H1 (cell line): ENCODE measurements at regions not wholly inside any gene's neighbourhood (a gene's known extent, or its start where the extent isn't known, plus 50 kb on each side); places are given as distances from the start of the nearest gene placed in this dataset.

Experiments used
- CTCF ChIA-PET: fragments of 300-600 bp; sonication (Branson Sonifier 250); formaldehyde crosslinking; loops from one replicate; lab custom pipeline; 2021; ENCODE audit not compliant: partially characterized antibody; lab: Charles Lee
- POLR2A ChIA-PET: fragments of 300-600 bp; sonication (Branson Sonifier 250); formaldehyde crosslinking; loops from one replicate; lab custom pipeline; 2021; ENCODE audit warnings: inconsistent platforms; ENCODE audit not compliant: partially characterized antibody; lab: Charles Lee
- DNase-seq, 2 experiments: peaks; one replicate each; pipeline versions ENCODE4 v3.0.0 to v3.0.0-alpha.2; 2010 to 2022; ENCODE audit warnings: low spot score in 2 of 2, low read depth in 1 of 2, mixed read lengths in 1 of 2
- FAIRE-seq: peaks from 2 replicates; lab custom pipeline; 2011; peaks lifted over from hg19 to GRCh38; lab: Jason Lieb, UNC
- H2AFZ ChIP-seq: 2 replicates; pipeline ENCODE4 v1.8.1; 2012; ENCODE audit warnings: low read length, inconsistent platforms
- H2AK5ac ChIP-seq: 2 replicates; pipeline ENCODE4 v1.6.1; 2013; ENCODE audit warnings: low read depth, low read length
- H2BK120ac ChIP-seq: replicated peaks from 2 replicates; pipeline ENCODE3; 2013; ENCODE audit warnings: low read depth, low read length, inconsistent platforms
- H2BK12ac ChIP-seq: 2 replicates; pipeline ENCODE4 v1.6.1; 2013; ENCODE audit warnings: low read depth, low read length
- H2BK15ac ChIP-seq: 2 replicates; pipeline ENCODE4 v1.6.1; 2013; ENCODE audit warnings: low read length
- H2BK20ac ChIP-seq: 2 replicates; pipeline ENCODE4 v1.6.1; 2013; ENCODE audit warnings: low read length
- H2BK5ac ChIP-seq: 2 replicates; pipeline ENCODE4 v1.6.1; 2013; ENCODE audit warnings: low read depth, low read length
- H3K14ac ChIP-seq: 2 replicates; pipeline ENCODE4 v1.6.1; 2013; ENCODE audit warnings: inconsistent platforms; ENCODE audit not compliant: insufficient read length
- H3K18ac ChIP-seq: 2 replicates; pipeline ENCODE4 v1.6.1; 2013; ENCODE audit warnings: low read length; ENCODE audit errors: extremely low read depth
- H3K23ac ChIP-seq: 2 replicates; pipeline ENCODE4 v1.6.1; 2013; ENCODE audit warnings: inconsistent platforms; ENCODE audit not compliant: insufficient read length
- H3K23me2 ChIP-seq: 2 replicates; pipeline ENCODE4 v1.6.1; 2013; ENCODE audit warnings: low read depth, low read length
- H3K27ac ChIP-seq: 2 replicates; pipeline ENCODE4 v1.6.1; 2011; ENCODE audit warnings: low read depth, low read length, inconsistent platforms
- H3K27me3 ChIP-seq, 4 experiments: replicated peaks in 1 of 4; 1 replicate in 1 of 4; 2 replicates in 3 of 4; pipeline versions ENCODE4 v1.6.1 to v1.8.1; 2011 to 2013; ENCODE audit warnings: low read length in 3 of 4, mild to moderate bottlenecking in 3 of 4, inconsistent platforms in 2 of 4, mixed read lengths in 2 of 4, moderate library complexity in 1 of 4; ENCODE audit not compliant: control insufficient read depth in 3 of 4, insufficient read depth in 3 of 4; ENCODE audit errors: extremely low read depth in 1 of 4
- H3K36me3 ChIP-seq, 4 experiments: 2 replicates each; pipeline versions ENCODE4 v1.6.1 to v1.8.1; 2011 to 2013; ENCODE audit warnings: mild to moderate bottlenecking in 4 of 4, low read length in 3 of 4, moderate library complexity in 2 of 4, control low read depth in 1 of 4, inconsistent platforms in 1 of 4; ENCODE audit not compliant: insufficient read depth in 4 of 4, control insufficient read depth in 2 of 4
- H3K4ac ChIP-seq: replicated peaks from 2 replicates; pipeline ENCODE3; 2013; ENCODE audit warnings: low read length, low read depth, mixed read lengths, inconsistent platforms; ENCODE audit not compliant: insufficient read length
- H3K4me1 ChIP-seq, 4 experiments: replicated peaks in 1 of 4; 1 replicate in 1 of 4; 2 replicates in 3 of 4; pipeline versions ENCODE4 v1.6.1 to v1.8.1; 2011 to 2013; ENCODE audit warnings: low read length in 3 of 4, inconsistent platforms in 2 of 4, mixed read lengths in 1 of 4; ENCODE audit not compliant: insufficient read depth in 4 of 4, control insufficient read depth in 3 of 4
- H3K4me2 ChIP-seq, 2 experiments: 2 replicates each; pipeline versions ENCODE4 v1.6.1 to v1.8.1; 2011 to 2013; ENCODE audit warnings: low read depth in 2 of 2, low read length in 2 of 2, control low read depth in 1 of 2, inconsistent platforms in 1 of 2, mild to moderate bottlenecking in 1 of 2; ENCODE audit not compliant: insufficient read depth in 1 of 2
- H3K4me3 ChIP-seq, 4 experiments: fragments of 200-600, 300-600 bp in 1 of 4; sonication (generic), shearing (Covaris generic), sonication (Bioruptor Twin) in 1 of 4; 2 replicates each; pipeline versions ENCODE4 v1.5.1 to v1.8.1; 2011 to 2016; ENCODE audit warnings: low read length in 4 of 4, low read depth in 3 of 4, control low read depth in 2 of 4, inconsistent platforms in 2 of 4, mild to moderate bottlenecking in 2 of 4, mixed read lengths in 1 of 4, moderate library complexity in 1 of 4; ENCODE audit not compliant: insufficient read depth in 2 of 4; ENCODE audit errors: extremely low read depth in 1 of 4
- H3K56ac ChIP-seq: replicated peaks from 2 replicates; pipeline ENCODE3; 2013; ENCODE audit warnings: low read depth, mild to moderate bottlenecking, mixed read lengths, low read length, inconsistent platforms; ENCODE audit not compliant: insufficient read length
- H3K79me1 ChIP-seq: 2 replicates; pipeline ENCODE4 v1.6.1; 2013; ENCODE audit warnings: low read depth, low read length, control low read depth
- H3K79me2 ChIP-seq, 2 experiments: 2 replicates each; pipeline versions ENCODE4 v1.6.1 to v1.8.1; 2012 to 2013; ENCODE audit warnings: low read length in 2 of 2, mild to moderate bottlenecking in 2 of 2, inconsistent platforms in 1 of 2; ENCODE audit not compliant: insufficient read depth in 2 of 2, control insufficient read depth in 1 of 2
- H3K9ac ChIP-seq, 4 experiments: replicated peaks in 1 of 4; 1 replicate in 1 of 4; 2 replicates in 3 of 4; pipeline versions ENCODE4 v1.6.1 to v1.8.1; 2011 to 2013; ENCODE audit warnings: low read depth in 3 of 4, low read length in 3 of 4, control low read depth in 2 of 4, mild to moderate bottlenecking in 2 of 4, moderate library complexity in 2 of 4, inconsistent platforms in 1 of 4; ENCODE audit errors: extremely low read depth in 1 of 4
- H3K9me3 ChIP-seq, 2 experiments: 2 replicates each; pipeline versions ENCODE4 v1.6.1 to v1.8.1; 2012 to 2013; ENCODE audit warnings: mild to moderate bottlenecking in 2 of 2, moderate library complexity in 2 of 2, control low read depth in 1 of 2, inconsistent platforms in 1 of 2, low read depth in 1 of 2, low read length in 1 of 2, mixed read lengths in 1 of 2; ENCODE audit not compliant: insufficient read depth in 2 of 2
- H4K20me1 ChIP-seq, 2 experiments: replicated peaks in 1 of 2; 2 replicates each; pipeline versions ENCODE3 to v1.8.1; 2011 to 2013; ENCODE audit warnings: inconsistent platforms in 2 of 2, low read length in 2 of 2, mild to moderate bottlenecking in 1 of 2; ENCODE audit not compliant: insufficient read depth in 2 of 2, control insufficient read depth in 1 of 2
- H4K5ac ChIP-seq: 2 replicates; pipeline ENCODE4 v1.6.1; 2013; ENCODE audit warnings: low read length, low read depth, mixed read lengths, inconsistent platforms; ENCODE audit not compliant: insufficient read length
- H4K8ac ChIP-seq: 2 replicates; pipeline ENCODE4 v1.8.0; 2013; ENCODE audit warnings: mild to moderate bottlenecking, moderate library complexity, low read length, inconsistent platforms; ENCODE audit not compliant: insufficient read depth; ENCODE audit errors: extremely low read depth
- H4K91ac ChIP-seq: replicated peaks from 2 replicates; pipeline ENCODE3; 2013; ENCODE audit warnings: low read length, mixed read lengths, inconsistent platforms; ENCODE audit not compliant: insufficient read length
- ASH2L ChIP-seq: fragments of 200-600, 300-600 bp; sonication (generic); IDR thresholded peaks from one replicate; pipeline ENCODE4 v1.7.1; 2017; ENCODE audit warnings: low read length
- BCL11A ChIP-seq, 2 experiments: IDR thresholded peaks; one replicate each; pipeline ENCODE4 v1.6.1; 2011; ENCODE audit warnings: low read depth in 2 of 2, low read length in 2 of 2, mild to moderate bottlenecking in 2 of 2
- CEBPB ChIP-seq: IDR thresholded peaks from 2 replicates; pipeline ENCODE4 v1.6.1; 2012; ENCODE audit warnings: low read depth, low read length
- CHD1 ChIP-seq: IDR thresholded peaks from 2 replicates; pipeline ENCODE4 v1.6.1; 2012; ENCODE audit warnings: low read depth, low read length, improper control_type of control experiment
- CTCF ChIP-seq, 3 experiments: IDR thresholded peaks; 1 replicate in 2 of 3; 2 replicates in 1 of 3; pipeline versions ENCODE4 v1.5.1 to v1.6.1; 2011; ENCODE audit warnings: low read length in 3 of 3, mild to moderate bottlenecking in 3 of 3, inconsistent platforms in 2 of 3, low read depth in 1 of 3, moderate library complexity in 1 of 3; ENCODE audit not compliant: insufficient read depth in 1 of 3; ENCODE audit errors: control extremely low read depth in 1 of 3
- HDAC2 ChIP-seq, 2 experiments: fragments of 300-600 bp in 1 of 2; sonication (generic) in 1 of 2; IDR thresholded peaks; 2 replicates each; pipeline ENCODE4 v1.6.1; 2011 to 2012; ENCODE audit warnings: low read depth in 2 of 2, low read length in 2 of 2, mild to moderate bottlenecking in 2 of 2, moderate library complexity in 2 of 2, borderline replicate concordance in 1 of 2, inconsistent platforms in 1 of 2
- POLR2AphosphoS5 ChIP-seq: IDR thresholded peaks from 2 replicates; pipeline ENCODE4 v1.6.1; 2011; ENCODE audit warnings: low read depth, low read length
- POU5F1 ChIP-seq: IDR thresholded peaks from 2 replicates; pipeline ENCODE4 v1.6.1; 2011; ENCODE audit warnings: low read depth, mild to moderate bottlenecking, low read length, moderate library complexity
- RBBP5 ChIP-seq: IDR thresholded peaks from 2 replicates; pipeline ENCODE4 v1.7.1; 2012; ENCODE audit warnings: low read depth, mild to moderate bottlenecking, inconsistent platforms, low read length, moderate library complexity, borderline replicate concordance
- RNF2 ChIP-seq: fragments of 200-900, 300-1000 bp; sonication (generic); IDR thresholded peaks from 2 replicates; pipeline ENCODE4 v1.7.1; 2016; ENCODE audit warnings: borderline replicate concordance, low read depth, mild to moderate bottlenecking, antibody characterized with exemption, low read length; ENCODE audit not compliant: poor library complexity, severe bottlenecking; ENCODE audit errors: missing control alignments
- SP4 ChIP-seq: IDR thresholded peaks from 2 replicates; pipeline ENCODE4 v1.6.1; 2012; ENCODE audit warnings: low read length, inconsistent platforms
- TCF12 ChIP-seq: IDR thresholded peaks from 2 replicates; pipeline ENCODE4 v1.6.1; 2011; ENCODE audit warnings: low read depth, mild to moderate bottlenecking, low read length
- WGBS, 2 experiments: shearing (Covaris generic) in 1 of 2; methylation state at CpG; one replicate each; pipeline versions ENCODE4 v1.1.6 to v1.1.7; 2013 to 2015; ENCODE audit warnings: low lambda C conversion rate in 2 of 2, mixed read lengths in 2 of 2, inconsistent platforms in 1 of 2, low coverage in 1 of 2, missing lambda C conversion rate in 1 of 2; ENCODE audit not compliant: insufficient replicate concordance in 2 of 2, insufficient coverage in 1 of 2, insufficient read length in 1 of 2; ENCODE audit errors: extremely low coverage in 1 of 2, missing lambda C conversion rate in 1 of 2; 5-methylcytosine and 5-hydroxymethylcytosine counted together

GRCh38 chr20:24043294-24043693, 54.7 kb upstream of the GGTLC1 start:
- no peak for FAIRE-seq
- 91% methylated on average over 1 of the region's 1 CpG; no CpG with 5 or more reads in 1 of the 2 experiments for WGBS, 2 experiments
- H3K79me1 ChIP-seq, result no peaks in the 10 kb centered on the region
- no peak overlapping the region for H3K27ac ChIP-seq
- CTCF ChIA-PET, result interaction anchor here (0.9 to 1.9 kb wide), 6 partner anchors 16 to 165 kb away, joined by 3 to 5 read pairs (median 4); no protein-coding TSS in a partner anchor
- no peak overlapping the region for H2BK12ac ChIP-seq
- no peak overlapping the region for H2BK120ac ChIP-seq
- H3K36me3 ChIP-seq, result no peaks in the 10 kb centered on the region
- no peaks in the 10 kb centered on the region for H3K79me2 ChIP-seq
- no peak overlapping the region for H3K4me3 ChIP-seq
- H3K9ac ChIP-seq, result no peak overlapping the region
- no peaks in the 10 kb centered on the region for H3K9me3 ChIP-seq
- H2AFZ ChIP-seq, result no peak overlapping the region
- H4K5ac ChIP-seq, result no peak overlapping the region
- no peak overlapping the region for H2BK5ac ChIP-seq
- no peak overlapping the region for H3K4me2 ChIP-seq
- no peak overlapping the region for H4K8ac ChIP-seq
- no peaks in the 10 kb centered on the region for H3K27me3 ChIP-seq
- no peak overlapping the region for H2AK5ac ChIP-seq
- H3K23ac ChIP-seq, result no peak overlapping the region
- no peaks in the 10 kb centered on the region; the same call in 1 of the 2 replicates for H3K23me2 ChIP-seq
- H4K91ac ChIP-seq, result no peak overlapping the region
- no peak overlapping the region for H3K18ac ChIP-seq
- H2BK15ac ChIP-seq, result no peak overlapping the region
- H3K14ac ChIP-seq, result no peak overlapping the region
- DNase-seq, result no peak
- no peak overlapping the region for H3K56ac ChIP-seq
- no peak overlapping the region for H2BK20ac ChIP-seq
- H3K4ac ChIP-seq, result no peak overlapping the region
- POLR2A ChIA-PET, result no interaction called here
- no peaks in the 10 kb centered on the region for H3K4me1 ChIP-seq
- no peaks in the 10 kb centered on the region for H4K20me1 ChIP-seq
- TF ChIP-seq SP4 (no peak), POLR2AphosphoS5 (no peak), POU5F1 (no peak), ASH2L (no peak), RNF2 (no peak), CEBPB (no peak), CTCF (IDR thresholded peaks at IDR 0.05; ENCODE audit: control extremely low read depth in 1 of 3, insufficient read depth in 1 of 3, low read depth in 1 of 3, low read length in 3 of 3) (no peak), TCF12 (no peak), BCL11A (IDR thresholded peaks at IDR 0.05; ENCODE audit: low read depth in 2 of 2, low read length in 2 of 2) (no peak), RBBP5 (no peak), HDAC2 (IDR thresholded peaks at IDR 0.05; ENCODE audit: borderline replicate concordance in 1 of 2, low read depth in 2 of 2, low read length in 2 of 2) (no peak), CHD1 (no peak)
